ENCODE measurements at regions not wholly inside any gene's neighbourhood (a gene's known extent, or its start where the extent isn't known, plus 50 kb on each side); places are given as distances from the start of the nearest gene placed in this dataset.
"Not testable (repeated sequence)": the region's sequence is repeated elsewhere in the genome, so short reads cannot be mapped to it uniquely, and the experiment has no call there.

GRCh38 chr4:102397056-102397455 lies 51.8 kb upstream of the SLC39A8 start:
- intact Hi-C loops (cut with DNase I); ATAC-seq; DNase-seq (ENCODE audit: missing footprints): not testable (repeated sequence)

GRCh38 chr4:102399021-102399420 lies 53.7 kb upstream of the SLC39A8 start:
- intact Hi-C loops (cut with DNase I), result no loop called here
- no peak for DNase-seq (ENCODE audit: missing footprints)
- no peak for ATAC-seq

- DNase-seq (ENCODE audit: missing footprints) (no peak), ATAC-seq (no peak)
- intact Hi-C loops (cut with DNase I), result no loop called here
Measured at GRCh38 chr4:102400898-102401297, 55.6 kb upstream of the SLC39A8 start.

GRCh38 chr4:102402223-102402622 lies 56.9 kb upstream of the SLC39A8 start:
- DNase-seq (ENCODE audit: missing footprints), result no peak
- ATAC-seq, result no peak
- intact Hi-C loops (cut with DNase I), result no loop called here

GRCh38 chr4:102403116-102403515 lies 57.8 kb upstream of the SLC39A8 start:
- ATAC-seq (no peak), DNase-seq (ENCODE audit: missing footprints) (no peak)
- intact Hi-C loops (cut with DNase I), result no loop called here

- intact Hi-C loops (cut with DNase I), result no loop called here
- ATAC-seq (no peak), DNase-seq (ENCODE audit: missing footprints) (no peak)
Measured at GRCh38 chr4:102404431-102404969, 59.2 kb upstream of the SLC39A8 start.

- intact Hi-C loops (cut with DNase I), result no loop called here
- DNase-seq (ENCODE audit: missing footprints) (no peak), ATAC-seq (no peak)
Measured at GRCh38 chr4:102405821-102406401, 60.6 kb upstream of the SLC39A8 start.

GRCh38 chr4:102410884-102411283 lies 65.6 kb upstream of the SLC39A8 start:
- ATAC-seq; intact Hi-C loops (cut with DNase I); DNase-seq (ENCODE audit: missing footprints): not testable (repeated sequence)

- ATAC-seq (no peak), DNase-seq (ENCODE audit: missing footprints) (no peak)
- intact Hi-C loops (cut with DNase I), result no loop called here
Measured at GRCh38 chr4:102411408-102411807, 66.1 kb upstream of the SLC39A8 start.

- DNase-seq (ENCODE audit: missing footprints), result no peak
- intact Hi-C loops (cut with DNase I), result no loop called here
- ATAC-seq, result no peak
Measured at GRCh38 chr4:102416765-102417164, 71.5 kb upstream of the SLC39A8 start.

- intact Hi-C loops (cut with DNase I), result no loop called here
- ATAC-seq (no peak), DNase-seq (ENCODE audit: missing footprints) (no peak)
Measured at GRCh38 chr4:102420563-102421398, 75.5 kb upstream of the SLC39A8 start.

- ATAC-seq (no peak), DNase-seq (ENCODE audit: missing footprints) (no peak)
- intact Hi-C loops (cut with DNase I), result no loop called here
Measured at GRCh38 chr4:102422843-102423242, 77.6 kb upstream of the SLC39A8 start.

- ATAC-seq, result no peak
- no peak for DNase-seq (ENCODE audit: missing footprints)
- intact Hi-C loops (cut with DNase I), result no loop called here
Measured at GRCh38 chr4:102423375-102423774, 77.8 kb upstream of the NFKB1 start.

GRCh38 chr4:102427371-102427998 lies 73.7 kb upstream of the NFKB1 start:
- intact Hi-C loops (cut with DNase I), result no loop called here
- DNase-seq (ENCODE audit: missing footprints), result no peak
- no peak for ATAC-seq

GRCh38 chr4:102428122-102428521 lies 73.0 kb upstream of the NFKB1 start:
- DNase-seq (ENCODE audit: missing footprints), result no peak
- intact Hi-C loops (cut with DNase I), result no loop called here
- no peak for ATAC-seq

- DNase-seq (ENCODE audit: missing footprints), result no peak
- no peak for ATAC-seq
- intact Hi-C loops (cut with DNase I), result no loop called here
Measured at GRCh38 chr4:102429553-102429952, 71.6 kb upstream of the NFKB1 start.

GRCh38 chr4:102430461-102430910 lies 70.7 kb upstream of the NFKB1 start:
- ATAC-seq (no peak), DNase-seq (ENCODE audit: missing footprints) (no peak)
- intact Hi-C loops (cut with DNase I), result loop anchor here (5.0 kb wide), 4 partner anchors 72 to 667 kb away; partner anchors contain the start of genes BDH2, NFKB1, SLC39A8 and SLC9B1

- no peak for DNase-seq (ENCODE audit: missing footprints)
- ATAC-seq, result no peak
- intact Hi-C loops (cut with DNase I), result loop anchor here (5.0 kb wide), 4 partner anchors 71 to 666 kb away; partner anchors contain the start of genes BDH2, NFKB1, SLC39A8 and SLC9B1
Measured at GRCh38 chr4:102431608-102431961, 69.6 kb upstream of the NFKB1 start.

- ATAC-seq, result no peak
- DNase-seq (ENCODE audit: missing footprints), result no peak
- intact Hi-C loops (cut with DNase I), result no loop called here
Measured at GRCh38 chr4:102437111-102437510, 64.0 kb upstream of the NFKB1 start.
